AG04450 (cell line): ENCODE measurements at regions not wholly inside any gene's neighbourhood (a gene's known extent, or its start where the extent isn't known, plus 50 kb on each side); places are given as distances from the start of the nearest gene placed in this dataset.

Experiments used
- CTCF ChIA-PET: fragments of 300-600, 350-600 bp; formaldehyde crosslinking; extraction: SDS; loops from one replicate; lab custom pipeline; 2022; ENCODE audit warnings: antibody characterized with exemption, inconsistent platforms; lab: Charles Lee
- POLR2A ChIA-PET: fragments of 350-600 bp; formaldehyde crosslinking; extraction: SDS; loops from one replicate; lab custom pipeline; 2021; ENCODE audit warnings: antibody characterized with exemption, inconsistent platforms; lab: Yijun Ruan, JAX
- DNase-seq: peaks from one replicate; pipeline ENCODE4 v3.0.0-alpha.2; 2011; ENCODE audit warnings: low read depth, low spot score
- H3K27ac ChIP-seq: one replicate; pipeline ENCODE4 v1.5.1; 2012; ENCODE audit warnings: low read depth, low read length, control low read depth
- H3K27me3 ChIP-seq: one replicate; pipeline ENCODE4 v1.6.0; 2012; ENCODE audit warnings: low read length; ENCODE audit not compliant: control insufficient read depth, insufficient read depth
- H3K4me3 ChIP-seq: 2 replicates; pipeline ENCODE4 v1.5.1; 2011; ENCODE audit warnings: mild to moderate bottlenecking, low read depth, low read length, control low read depth
- H3K9me3 ChIP-seq: 2 replicates; pipeline ENCODE4 v1.5.1; 2012; ENCODE audit warnings: low read length; ENCODE audit not compliant: control insufficient read depth, insufficient read depth
- TF ChIP-seq, protein P1 (sequence below): IDR thresholded peaks from 2 replicates; pipeline ENCODE4 v1.5.1; 2011; ENCODE audit warnings: low read depth, low read length, control low read depth, inconsistent platforms

- ChIA-PET CTCF (no interaction called here), POLR2A (no interaction called here)
- Histone ChIP-seq H3K27ac (no peak overlapping the region), H3K27me3 (peaks cover 2% of the 10 kb centered on the region), H3K4me3 (no peak overlapping the region), H3K9me3 (no peaks in the 10 kb centered on the region)
- no peak for DNase-seq
- TF ChIP-seq, protein P1, sequence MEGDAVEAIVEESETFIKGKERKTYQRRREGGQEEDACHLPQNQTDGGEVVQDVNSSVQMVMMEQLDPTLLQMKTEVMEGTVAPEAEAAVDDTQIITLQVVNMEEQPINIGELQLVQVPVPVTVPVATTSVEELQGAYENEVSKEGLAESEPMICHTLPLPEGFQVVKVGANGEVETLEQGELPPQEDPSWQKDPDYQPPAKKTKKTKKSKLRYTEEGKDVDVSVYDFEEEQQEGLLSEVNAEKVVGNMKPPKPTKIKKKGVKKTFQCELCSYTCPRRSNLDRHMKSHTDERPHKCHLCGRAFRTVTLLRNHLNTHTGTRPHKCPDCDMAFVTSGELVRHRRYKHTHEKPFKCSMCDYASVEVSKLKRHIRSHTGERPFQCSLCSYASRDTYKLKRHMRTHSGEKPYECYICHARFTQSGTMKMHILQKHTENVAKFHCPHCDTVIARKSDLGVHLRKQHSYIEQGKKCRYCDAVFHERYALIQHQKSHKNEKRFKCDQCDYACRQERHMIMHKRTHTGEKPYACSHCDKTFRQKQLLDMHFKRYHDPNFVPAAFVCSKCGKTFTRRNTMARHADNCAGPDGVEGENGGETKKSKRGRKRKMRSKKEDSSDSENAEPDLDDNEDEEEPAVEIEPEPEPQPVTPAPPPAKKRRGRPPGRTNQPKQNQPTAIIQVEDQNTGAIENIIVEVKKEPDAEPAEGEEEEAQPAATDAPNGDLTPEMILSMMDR, result no peak
Observed at GRCh38 chr5:53825016-53825415, 264.6 kb downstream of the NDUFS4 start.

DNA sequence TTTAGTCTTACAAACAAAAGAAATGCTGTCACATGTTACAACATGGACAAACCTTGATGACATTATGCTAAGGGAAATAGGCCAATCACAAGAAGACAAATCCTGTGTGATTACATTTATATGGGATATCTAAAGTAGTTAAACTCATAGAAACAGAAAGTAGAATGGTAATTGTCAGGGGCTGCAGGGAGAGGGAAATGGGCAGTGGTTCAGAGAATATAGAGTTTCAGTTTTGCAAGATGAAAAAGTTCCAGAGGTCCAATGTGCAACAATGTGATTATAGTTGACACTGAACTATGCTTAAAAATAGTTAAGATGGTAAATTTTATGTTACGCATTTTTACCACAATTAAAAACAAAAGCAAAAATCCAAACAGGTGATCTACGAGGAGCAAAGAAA is 265.5 kb downstream of the NDUFS4 start:
- H3K27ac ChIP-seq, result no peak overlapping the region
- DNase-seq, result no peak
- no peaks in the 10 kb centered on the region for H3K9me3 ChIP-seq
- no peak overlapping the region for H3K4me3 ChIP-seq
- CTCF ChIA-PET, result no interaction called here
- H3K27me3 ChIP-seq, result peaks cover 2% of the 10 kb centered on the region
- TF ChIP-seq, protein P1, result no peak
- POLR2A ChIA-PET, result no interaction called here

DNA sequence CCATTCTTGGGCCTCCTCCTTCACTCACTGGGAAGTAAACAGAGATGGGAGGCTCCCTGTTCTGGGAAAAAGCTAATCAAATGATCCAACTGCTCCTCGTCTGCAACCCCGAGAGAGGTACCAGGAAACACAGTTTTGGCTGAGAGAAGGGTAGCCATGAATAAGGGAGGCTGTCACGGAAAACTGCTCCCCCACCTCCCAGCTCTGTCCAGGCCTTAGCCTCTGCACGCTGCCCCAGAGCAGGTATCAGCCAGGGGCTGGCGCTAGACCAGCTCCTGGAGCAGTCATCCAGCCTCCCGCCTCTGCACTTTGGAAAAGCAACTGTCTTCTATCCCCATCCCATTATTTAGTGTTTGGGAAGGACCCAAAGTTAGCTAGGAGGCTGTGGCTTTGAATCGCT is 266.1 kb downstream of the NDUFS4 start:
- H3K4me3 ChIP-seq, result no peak overlapping the region
- ChIA-PET CTCF (no interaction called here), POLR2A (no interaction called here)
- no peak for DNase-seq
- peaks cover 2% of the 10 kb centered on the region for H3K27me3 ChIP-seq
- no peak overlapping the region for H3K27ac ChIP-seq
- H3K9me3 ChIP-seq, result peaks cover 2% of the 10 kb centered on the region; the same call in 1 of the 2 replicates
- TF ChIP-seq, protein P1, result no peak

- Histone ChIP-seq H3K4me3 (no peak overlapping the region), H3K9me3 (peaks cover 3% of the 10 kb centered on the region; the same call in 1 of the 2 replicates), H3K27ac (no peak overlapping the region), H3K27me3 (peaks cover 2% of the 10 kb centered on the region)
- no peak for DNase-seq
- ChIA-PET POLR2A (no interaction called here), CTCF (no interaction called here)
- TF ChIP-seq, protein P1, result no peak
Observed at GRCh38 chr5:53827211-53827651, 266.8 kb downstream of the NDUFS4 start.

DNA sequence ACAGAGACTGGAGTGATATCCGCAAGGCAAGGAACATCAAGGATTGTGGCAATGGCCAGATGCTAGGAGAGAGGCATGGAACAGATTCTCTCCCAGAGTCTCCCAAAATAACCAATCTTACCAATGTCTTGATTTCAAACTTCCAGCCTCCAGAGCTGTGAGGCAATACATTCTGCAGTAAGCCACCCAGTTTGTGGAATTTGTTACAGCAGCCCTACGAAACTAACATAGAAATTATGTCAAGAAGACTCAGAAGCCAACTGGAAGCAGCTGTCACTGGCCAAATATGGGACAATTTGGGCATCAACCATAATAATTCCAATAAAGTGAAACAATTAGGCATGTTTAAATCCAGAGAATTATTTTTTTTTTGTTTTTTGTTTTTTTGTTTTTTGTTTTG is 271.1 kb downstream of the NDUFS4 start:
- no peak overlapping the region for H3K4me3 ChIP-seq
- ChIA-PET POLR2A (no interaction called here), CTCF (no interaction called here)
- H3K27me3 ChIP-seq, result no peaks in the 10 kb centered on the region
- H3K27ac ChIP-seq, result no peak overlapping the region
- H3K9me3 ChIP-seq, result peaks cover 3% of the 10 kb centered on the region; the same call in 1 of the 2 replicates
- TF ChIP-seq, protein P1, result no peak
- no peak for DNase-seq
